ENCODE measurements at regions not wholly inside any gene's neighbourhood (a gene's known extent, or its start where the extent isn't known, plus 50 kb on each side); places are given as distances from the start of the nearest gene placed in this dataset.

DNA sequence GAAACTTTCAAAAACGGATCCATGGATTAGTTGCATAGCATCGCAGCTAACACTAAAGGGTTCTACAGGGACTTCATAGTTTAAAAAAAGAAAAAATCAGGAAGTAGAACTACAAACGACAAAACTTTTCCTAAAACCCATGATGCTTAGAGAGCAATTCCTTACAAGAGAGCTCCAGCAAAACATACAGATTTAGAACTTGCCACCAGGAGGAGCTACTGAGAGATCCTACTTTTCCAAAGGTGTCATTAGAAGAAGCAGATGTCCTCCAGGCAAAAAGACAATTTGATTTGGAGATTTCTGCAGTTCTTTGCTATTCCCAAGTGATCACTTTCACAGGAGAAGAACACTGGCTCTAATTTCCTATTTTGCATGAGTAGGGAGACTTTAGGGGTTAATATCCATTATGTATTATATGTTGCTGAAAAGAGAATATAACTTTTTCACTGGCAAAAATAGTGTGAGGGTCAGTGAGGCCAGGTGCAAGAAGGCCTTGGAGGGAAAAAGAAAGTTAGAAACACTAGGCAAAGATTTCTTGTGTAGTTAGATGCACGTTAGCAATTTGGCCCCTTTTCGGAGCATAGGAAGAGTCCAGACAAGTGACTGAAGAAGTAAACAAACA, 436.2 kb downstream of the SUCLG1 start:
- Histone ChIP-seq H3K4me3 (no peak overlapping the region), H3K27ac (ENCODE audit: low read depth in 1 of 2, low read length in 1 of 2) (no peak overlapping the region), H3K9ac (ENCODE audit: insufficient read depth in 1 of 2, low read length in 2 of 2) (no peak overlapping the region), H3K36me3 (ENCODE audit: control insufficient read depth in 4 of 4, insufficient read depth in 4 of 4, low read length in 4 of 4) (no peaks in the 10 kb centered on the region), H3K4me1 (ENCODE audit: control insufficient read depth in 5 of 5, insufficient read depth in 5 of 5, low read length in 5 of 5) (no peaks in the 10 kb centered on the region), H3K27me3 (ENCODE audit: control insufficient read depth in 3 of 3, insufficient read depth in 3 of 3, low read length in 2 of 3) (no peaks in the 10 kb centered on the region), H3K9me3 (ENCODE audit: control insufficient read depth in 4 of 4, insufficient read depth in 3 of 4, low read length in 3 of 4) (no peaks in the 10 kb centered on the region)
- DNase-seq (peak in 2 of 3 donors; percentile 61 to 70), ATAC-seq (ENCODE audit: insufficient read depth, low FRiP score) (no peak)
- 46 to 47% methylated on average over 5 of the region's 5 CpGs for WGBS, 2 donors
- no peak for TF ChIP-seq CTCF (IDR thresholded peaks at IDR 0.05; ENCODE audit: control extremely low read depth, extremely low read depth)

DNA sequence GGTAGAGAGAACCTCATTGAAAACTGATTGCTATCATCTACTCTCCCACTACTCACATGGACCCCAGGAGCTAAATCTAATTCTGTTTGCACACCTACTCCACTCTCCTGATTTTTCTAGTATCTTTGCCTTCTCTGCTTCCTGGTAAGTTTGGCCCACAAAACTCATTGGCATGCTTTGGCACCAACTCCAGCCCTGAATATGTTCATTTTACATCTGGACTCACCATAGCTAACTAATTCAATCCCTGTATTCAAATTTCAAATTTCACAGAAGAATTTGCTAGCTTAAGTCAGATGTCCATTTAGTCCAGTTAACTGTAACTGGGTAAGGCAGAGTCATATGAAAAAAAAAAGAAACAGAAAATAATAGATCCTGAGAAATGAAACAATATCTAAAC, 442.1 kb downstream of the SUCLG1 start:
- TF ChIP-seq CTCF (IDR thresholded peaks at IDR 0.05; ENCODE audit: control extremely low read depth, extremely low read depth): no peak
- H3K27me3 ChIP-seq (ENCODE audit: control insufficient read depth in 3 of 3, insufficient read depth in 3 of 3, low read length in 2 of 3): no peaks in the 10 kb centered on the region
- no peak for ATAC-seq (ENCODE audit: insufficient read depth, low FRiP score)
- H3K9ac ChIP-seq (ENCODE audit: insufficient read depth in 1 of 2, low read length in 2 of 2): no peak overlapping the region
- no peaks in the 10 kb centered on the region for H3K36me3 ChIP-seq (ENCODE audit: control insufficient read depth in 4 of 4, insufficient read depth in 4 of 4, low read length in 4 of 4)
- no peak for DNase-seq
- H3K4me3 ChIP-seq: no peak overlapping the region
- no peak overlapping the region for H3K27ac ChIP-seq (ENCODE audit: low read depth in 1 of 2, low read length in 1 of 2)
- no peaks in the 10 kb centered on the region for H3K9me3 ChIP-seq (ENCODE audit: control insufficient read depth in 4 of 4, insufficient read depth in 3 of 4, low read length in 3 of 4)
- no peaks in the 10 kb centered on the region for H3K4me1 ChIP-seq (ENCODE audit: control insufficient read depth in 5 of 5, insufficient read depth in 5 of 5, low read length in 5 of 5)

DNA sequence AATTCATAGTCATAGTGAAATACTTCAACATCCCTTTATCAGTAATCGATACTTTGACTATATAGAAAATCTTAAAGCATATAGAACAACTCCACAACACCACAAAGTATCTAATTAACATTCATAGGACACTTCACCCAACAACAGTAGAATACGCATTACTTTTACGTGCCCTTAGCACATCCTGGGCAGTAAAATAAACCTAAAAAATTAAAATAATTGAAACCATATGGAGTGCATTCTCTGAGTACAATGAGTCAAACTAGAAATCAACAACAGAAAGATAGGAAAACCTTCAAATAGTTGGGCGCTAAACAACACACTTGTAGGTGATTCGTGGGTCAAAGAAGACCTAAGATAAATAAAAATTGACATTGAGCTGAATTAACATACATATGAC, 442.9 kb downstream of the SUCLG1 start:
- H3K4me3 ChIP-seq: no peak overlapping the region
- no peak for DNase-seq
- no peaks in the 10 kb centered on the region for H3K9me3 ChIP-seq (ENCODE audit: control insufficient read depth in 4 of 4, insufficient read depth in 3 of 4, low read length in 3 of 4)
- H3K27ac ChIP-seq (ENCODE audit: low read depth in 1 of 2, low read length in 1 of 2): no peak overlapping the region
- no peaks in the 10 kb centered on the region for H3K36me3 ChIP-seq (ENCODE audit: control insufficient read depth in 4 of 4, insufficient read depth in 4 of 4, low read length in 4 of 4)
- ATAC-seq (ENCODE audit: insufficient read depth, low FRiP score): no peak
- TF ChIP-seq CTCF (IDR thresholded peaks at IDR 0.05; ENCODE audit: control extremely low read depth, extremely low read depth): no peak
- no peak overlapping the region for H3K9ac ChIP-seq (ENCODE audit: insufficient read depth in 1 of 2, low read length in 2 of 2)
- H3K27me3 ChIP-seq (ENCODE audit: control insufficient read depth in 3 of 3, insufficient read depth in 3 of 3, low read length in 2 of 3): no peaks in the 10 kb centered on the region
- no peaks in the 10 kb centered on the region for H3K4me1 ChIP-seq (ENCODE audit: control insufficient read depth in 5 of 5, insufficient read depth in 5 of 5, low read length in 5 of 5)
- WGBS, 2 donors: 90 to 93% methylated on average over 5 of the region's 5 CpGs

DNA sequence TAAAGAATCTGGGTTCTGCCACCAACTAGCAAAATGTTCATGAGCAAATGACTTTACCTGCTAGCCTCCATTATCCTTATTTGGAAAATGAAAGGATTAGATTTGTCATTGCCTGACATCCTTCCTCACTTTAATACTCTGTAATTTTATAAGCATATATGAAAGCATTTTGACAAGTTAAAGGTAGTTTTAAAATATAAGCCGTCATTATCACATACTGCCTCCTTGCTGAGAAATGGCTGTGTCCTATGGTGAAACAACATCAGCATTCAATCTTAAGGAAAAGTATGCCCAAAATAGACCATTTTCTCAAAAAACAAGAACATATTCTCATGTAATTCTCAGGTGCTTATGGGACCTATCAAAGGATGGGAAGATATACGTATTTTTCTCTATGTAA, 461.2 kb downstream of the SUCLG1 start:
- Histone ChIP-seq H3K36me3 (ENCODE audit: control insufficient read depth in 4 of 4, insufficient read depth in 4 of 4, low read length in 4 of 4) (no peaks in the 10 kb centered on the region), H3K9ac (ENCODE audit: insufficient read depth in 1 of 2, low read length in 2 of 2) (no peak overlapping the region), H3K27me3 (ENCODE audit: control insufficient read depth in 3 of 3, insufficient read depth in 3 of 3, low read length in 2 of 3) (no peaks in the 10 kb centered on the region), H3K27ac (ENCODE audit: low read depth in 1 of 2, low read length in 1 of 2) (no peak overlapping the region), H3K4me1 (ENCODE audit: control insufficient read depth in 5 of 5, insufficient read depth in 5 of 5, low read length in 5 of 5) (no peaks in the 10 kb centered on the region), H3K9me3 (ENCODE audit: control insufficient read depth in 4 of 4, insufficient read depth in 3 of 4, low read length in 3 of 4) (no peaks in the 10 kb centered on the region), H3K4me3 (no peak overlapping the region)
- no peak for TF ChIP-seq CTCF (IDR thresholded peaks at IDR 0.05; ENCODE audit: control extremely low read depth, extremely low read depth)
- no peak for DNase-seq
- WGBS, 2 donors: 90% methylated on average over 2 of the region's 2 CpGs
- no peak for ATAC-seq (ENCODE audit: insufficient read depth, low FRiP score)
